Ishikawa (cell line): ENCODE measurements at regions not wholly inside any gene's neighbourhood (a gene's known extent, or its start where the extent isn't known, plus 50 kb on each side); places are given as distances from the start of the nearest gene placed in this dataset.

Experiments used
- CEBPB ChIP-seq: IDR thresholded peaks from 2 replicates; pipeline ENCODE4 v1.6.1; 2012
- CREB1 ChIP-seq: IDR thresholded peaks from 2 replicates; pipeline ENCODE4 v1.6.1; 2012; ENCODE audit warnings: low read depth
- EGR1 ChIP-seq: IDR thresholded peaks from 2 replicates; pipeline ENCODE4 v1.6.1; 2012
- EP300 ChIP-seq: IDR thresholded peaks from 2 replicates; pipeline ENCODE4 v1.6.1; 2012; ENCODE audit warnings: borderline replicate concordance
- FOXM1 ChIP-seq: IDR thresholded peaks from 2 replicates; pipeline ENCODE4 v1.6.1; 2012; ENCODE audit warnings: low read depth, borderline replicate concordance
- MAX ChIP-seq: IDR thresholded peaks from 2 replicates; pipeline ENCODE4 v1.6.1; 2012
- NFIC ChIP-seq: IDR thresholded peaks from 2 replicates; pipeline ENCODE4 v1.6.1; 2012
- RAD21 ChIP-seq: IDR thresholded peaks from 2 replicates; pipeline ENCODE4 v1.6.1; 2012; ENCODE audit warnings: low read depth
- TAF1 ChIP-seq: IDR thresholded peaks from 2 replicates; pipeline ENCODE4 v1.6.1; 2012; ENCODE audit warnings: low read depth, mild to moderate bottlenecking
- TCF12 ChIP-seq: IDR thresholded peaks from 2 replicates; pipeline ENCODE4 v1.6.1; 2012; ENCODE audit warnings: low read depth
- TEAD4 ChIP-seq: IDR thresholded peaks from 2 replicates; pipeline ENCODE4 v1.6.1; 2012
- USF1 ChIP-seq: IDR thresholded peaks from 2 replicates; pipeline ENCODE4 v1.6.1; 2012
- YY1 ChIP-seq: IDR thresholded peaks from 2 replicates; pipeline ENCODE4 v1.6.1; 2012; ENCODE audit warnings: low read depth
- ZBTB7A ChIP-seq: IDR thresholded peaks from 2 replicates; pipeline ENCODE4 v1.6.1; 2012; ENCODE audit warnings: low read depth
- TF ChIP-seq, protein P1 (sequence below): IDR thresholded peaks from 2 replicates; pipeline ENCODE4 v1.6.1; 2012; ENCODE audit warnings: low read depth, mild to moderate bottlenecking

DNA sequence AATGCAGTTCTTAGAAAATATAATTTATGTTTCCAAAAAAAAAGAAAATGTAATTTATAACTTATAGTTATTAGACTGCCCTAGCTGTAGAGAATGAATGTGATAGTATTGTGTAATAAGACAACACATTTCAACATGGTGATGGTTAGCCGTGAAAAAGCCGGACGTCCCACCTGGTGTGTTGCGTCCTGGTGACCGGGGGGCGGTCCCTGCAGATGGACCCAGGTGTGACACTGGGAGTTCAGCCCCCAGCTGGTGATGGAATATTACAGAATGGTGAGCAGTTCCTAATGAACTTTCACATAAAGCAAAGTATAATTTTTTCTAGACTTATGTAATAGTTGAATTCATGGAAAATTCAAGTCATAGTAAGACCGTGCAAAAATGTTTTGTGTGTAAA lies 132.8 kb downstream of the LAT start:
- no peak for TF ChIP-seq EGR1
- TF ChIP-seq EP300, result no peak
- TF ChIP-seq TCF12, result no peak
- no peak for TF ChIP-seq ZBTB7A
- TF ChIP-seq TEAD4, result no peak
- TF ChIP-seq MAX, result no peak
- TF ChIP-seq TAF1, result no peak
- no peak for TF ChIP-seq NFIC
- TF ChIP-seq RAD21, result no peak
- TF ChIP-seq CREB1, result no peak
- TF ChIP-seq FOXM1, result no peak
- no peak for TF ChIP-seq YY1
- TF ChIP-seq, protein P1, sequence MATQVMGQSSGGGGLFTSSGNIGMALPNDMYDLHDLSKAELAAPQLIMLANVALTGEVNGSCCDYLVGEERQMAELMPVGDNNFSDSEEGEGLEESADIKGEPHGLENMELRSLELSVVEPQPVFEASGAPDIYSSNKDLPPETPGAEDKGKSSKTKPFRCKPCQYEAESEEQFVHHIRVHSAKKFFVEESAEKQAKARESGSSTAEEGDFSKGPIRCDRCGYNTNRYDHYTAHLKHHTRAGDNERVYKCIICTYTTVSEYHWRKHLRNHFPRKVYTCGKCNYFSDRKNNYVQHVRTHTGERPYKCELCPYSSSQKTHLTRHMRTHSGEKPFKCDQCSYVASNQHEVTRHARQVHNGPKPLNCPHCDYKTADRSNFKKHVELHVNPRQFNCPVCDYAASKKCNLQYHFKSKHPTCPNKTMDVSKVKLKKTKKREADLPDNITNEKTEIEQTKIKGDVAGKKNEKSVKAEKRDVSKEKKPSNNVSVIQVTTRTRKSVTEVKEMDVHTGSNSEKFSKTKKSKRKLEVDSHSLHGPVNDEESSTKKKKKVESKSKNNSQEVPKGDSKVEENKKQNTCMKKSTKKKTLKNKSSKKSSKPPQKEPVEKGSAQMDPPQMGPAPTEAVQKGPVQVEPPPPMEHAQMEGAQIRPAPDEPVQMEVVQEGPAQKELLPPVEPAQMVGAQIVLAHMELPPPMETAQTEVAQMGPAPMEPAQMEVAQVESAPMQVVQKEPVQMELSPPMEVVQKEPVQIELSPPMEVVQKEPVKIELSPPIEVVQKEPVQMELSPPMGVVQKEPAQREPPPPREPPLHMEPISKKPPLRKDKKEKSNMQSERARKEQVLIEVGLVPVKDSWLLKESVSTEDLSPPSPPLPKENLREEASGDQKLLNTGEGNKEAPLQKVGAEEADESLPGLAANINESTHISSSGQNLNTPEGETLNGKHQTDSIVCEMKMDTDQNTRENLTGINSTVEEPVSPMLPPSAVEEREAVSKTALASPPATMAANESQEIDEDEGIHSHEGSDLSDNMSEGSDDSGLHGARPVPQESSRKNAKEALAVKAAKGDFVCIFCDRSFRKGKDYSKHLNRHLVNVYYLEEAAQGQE, result no peak
- TF ChIP-seq USF1, result no peak
- TF ChIP-seq CEBPB, result no peak

DNA sequence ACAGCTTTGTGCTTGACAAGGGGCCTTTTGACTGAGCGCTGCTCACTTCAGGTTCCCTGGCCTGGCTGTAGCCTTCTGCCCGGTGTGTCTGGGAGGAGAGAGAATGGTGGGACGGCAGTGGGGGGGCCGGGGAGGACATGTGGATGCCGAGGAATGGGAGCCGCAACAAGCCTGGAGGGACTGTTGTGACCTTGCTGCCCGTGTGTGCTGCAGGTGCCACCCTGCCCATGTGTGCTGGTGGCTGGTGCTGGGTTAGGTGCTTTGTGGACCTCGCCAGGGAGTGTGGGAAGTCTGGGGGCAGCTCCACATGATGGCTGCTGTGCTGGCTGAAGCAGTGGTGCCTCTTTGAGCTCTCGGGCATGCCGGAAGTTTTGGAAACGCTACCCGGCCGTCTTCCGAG lies 132.1 kb downstream of the LAT start:
- no peak for TF ChIP-seq YY1
- no peak for TF ChIP-seq MAX
- TF ChIP-seq USF1, result no peak
- TF ChIP-seq TAF1, result no peak
- no peak for TF ChIP-seq ZBTB7A
- no peak for TF ChIP-seq FOXM1
- TF ChIP-seq EP300, result no peak
- no peak for TF ChIP-seq TEAD4
- TF ChIP-seq TCF12, result no peak
- no peak for TF ChIP-seq RAD21
- TF ChIP-seq, protein P1, result no peak
- TF ChIP-seq CREB1, result no peak
- TF ChIP-seq CEBPB, result no peak
- TF ChIP-seq NFIC, result no peak

GRCh38 chr16:29114989-29115801 lies 130.3 kb downstream of the LAT start:
- TF ChIP-seq RAD21, result peak; percentile 65; the same call in 1 of the 2 replicates
- peak; percentile 88 for TF ChIP-seq USF1

GRCh38 chr16:29114574-29114973 lies 129.7 kb downstream of the LAT start:
- no peak for TF ChIP-seq CREB1
- no peak for TF ChIP-seq FOXM1
- TF ChIP-seq TEAD4, result no peak
- TF ChIP-seq USF1, result no peak
- TF ChIP-seq EGR1, result no peak
- TF ChIP-seq TCF12, result no peak
- TF ChIP-seq EP300, result no peak
- TF ChIP-seq RAD21, result no peak

DNA sequence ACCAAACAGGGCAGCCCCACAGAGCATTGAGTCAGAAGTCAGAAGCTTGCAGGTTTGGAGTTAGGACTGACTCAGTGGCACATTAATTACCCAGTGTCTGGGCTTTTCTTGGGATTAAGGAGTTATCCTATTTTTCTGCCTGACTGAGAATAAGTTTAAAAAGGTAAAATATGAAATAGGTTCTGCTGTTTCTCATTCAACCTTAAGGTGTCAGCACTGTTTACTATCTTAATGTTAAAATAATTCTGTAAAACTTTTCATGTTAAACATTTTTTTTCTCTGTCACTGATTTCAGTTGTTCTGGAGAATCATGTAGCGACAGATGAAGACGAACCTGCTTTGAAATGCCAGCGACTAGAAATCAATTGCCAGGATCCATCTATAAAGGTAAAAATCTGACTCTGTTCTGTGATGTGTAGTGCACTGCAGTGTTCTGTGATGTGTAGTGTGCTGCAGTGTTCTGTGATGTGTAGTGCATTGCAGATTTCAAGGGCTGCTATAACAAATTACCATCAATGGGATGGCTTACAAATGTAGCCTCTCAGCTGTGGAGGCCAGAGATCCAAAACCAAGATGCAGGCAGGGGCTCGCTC lies 128.0 kb downstream of the LAT start:
- no peak for TF ChIP-seq RAD21
